Activated B cell treated with CpG ODN at 0.5 μM for 24 hours (primary cell): ENCODE measurements at regions not wholly inside any gene's neighbourhood (a gene's known extent, or its start where the extent isn't known, plus 50 kb on each side); places are given as distances from the start of the nearest gene placed in this dataset.

Experiments used
- ATAC-seq: fragments of 200-7000 bp; cut with Tn5 transposase; one replicate; pipeline ENCODE4 v1.10.0; 2021; ENCODE audit warnings: low read depth, mild to moderate bottlenecking, moderate library complexity
- CTCF ChIA-PET: fragments of 350-600 bp; sonication (Branson Sonifier 250); formaldehyde crosslinking; loops from one replicate; lab custom pipeline; 2021; ENCODE audit warnings: antibody characterized with exemption; lab: Charles Lee
- POLR2A ChIA-PET: fragments of 350-600 bp; sonication (Branson Sonifier 250); formaldehyde crosslinking; loops from one replicate; lab custom pipeline; 2021; ENCODE audit warnings: antibody characterized with exemption; lab: Charles Lee
- DNase-seq: peaks from one replicate; pipeline ENCODE4 v3.0.0; 2022
- H3K27ac Mint-ChIP-seq: one replicate; pipeline ENCODE4 v1.8.0; 2020; ENCODE audit warnings: mixed read lengths
- H3K27me3 Mint-ChIP-seq: one replicate; pipeline ENCODE4 v1.8.0; 2021; ENCODE audit warnings: mixed read lengths
- H3K36me3 Mint-ChIP-seq: one replicate; pipeline ENCODE4 v1.8.0; 2021; ENCODE audit warnings: low read depth, mixed read lengths
- H3K4me1 Mint-ChIP-seq: one replicate; pipeline ENCODE4 v1.8.0; 2021; ENCODE audit warnings: mixed read lengths
- H3K4me3 Mint-ChIP-seq: one replicate; pipeline ENCODE4 v1.8.0; 2020; ENCODE audit warnings: mild to moderate bottlenecking, mixed read lengths
- H3K9me3 Mint-ChIP-seq: one replicate; pipeline ENCODE4 v1.8.0; 2020; ENCODE audit warnings: mixed read lengths
- CTCF ChIP-seq: fragments of 200-600 bp; IDR thresholded peaks from one replicate; pipeline ENCODE4 v1.8.0; 2022; ENCODE audit warnings: antibody characterized with exemption, mild to moderate bottlenecking
- intact Hi-C: fragments of 100-400 bp; cut with micrococcal nuclease; formaldehyde crosslinking; loops from one replicate; pipeline ENCODE4 v1.15.1; 2024

- Mint-ChIP-seq H3K4me1 (no peaks in the 10 kb centered on the region), H3K9me3 (no peaks in the 10 kb centered on the region), H3K4me3 (no peak overlapping the region), H3K36me3 (no peaks in the 10 kb centered on the region), H3K27ac (no peak overlapping the region), H3K27me3 (no peaks in the 10 kb centered on the region)
- no peak for ATAC-seq
- no peak for TF ChIP-seq CTCF
- DNase-seq = no peak
- ChIA-PET POLR2A (no interaction called here), CTCF (no interaction called here)
- intact Hi-C loops = no loop called here
Measured at GRCh38 chr6:80456724-80457438, 350.4 kb downstream of the BCKDHB start.

- no peaks in the 10 kb centered on the region for H3K9me3 Mint-ChIP-seq
- DNase-seq (no peak), ATAC-seq (no peak)
- no peaks in the 10 kb centered on the region for H3K36me3 Mint-ChIP-seq
- intact Hi-C loops = no loop called here
- ChIA-PET CTCF (no interaction called here), POLR2A (no interaction called here)
- H3K27me3 Mint-ChIP-seq = no peaks in the 10 kb centered on the region
- TF ChIP-seq CTCF = no peak
- H3K27ac Mint-ChIP-seq = no peak overlapping the region
- H3K4me3 Mint-ChIP-seq = no peak overlapping the region
- H3K4me1 Mint-ChIP-seq = no peaks in the 10 kb centered on the region
Measured at GRCh38 chr6:80454661-80455365, 348.3 kb downstream of the BCKDHB start.

GRCh38 chr6:80454197-80454596 lies 347.7 kb downstream of the BCKDHB start:
- no peak for TF ChIP-seq CTCF
- H3K36me3 Mint-ChIP-seq = no peaks in the 10 kb centered on the region
- intact Hi-C loops = no loop called here
- no peaks in the 10 kb centered on the region for H3K4me1 Mint-ChIP-seq
- ChIA-PET CTCF (no interaction called here), POLR2A (no interaction called here)
- H3K9me3 Mint-ChIP-seq = no peaks in the 10 kb centered on the region
- no peak for DNase-seq
- H3K27ac Mint-ChIP-seq = no peak overlapping the region
- no peak overlapping the region for H3K4me3 Mint-ChIP-seq
- no peak for ATAC-seq
- H3K27me3 Mint-ChIP-seq = no peaks in the 10 kb centered on the region

- POLR2A ChIA-PET = no interaction called here
- Mint-ChIP-seq H3K4me3 (no peak overlapping the region), H3K9me3 (no peaks in the 10 kb centered on the region)
Measured at GRCh38 chr6:80449726-80450125, 343.3 kb downstream of the BCKDHB start.

More at GRCh38 chr6:80449726-80450125, 343.3 kb downstream of the BCKDHB start:
- ATAC-seq (no peak), DNase-seq (no peak)
- no peak overlapping the region for H3K27ac Mint-ChIP-seq
- TF ChIP-seq CTCF = no peak
- H3K27me3 Mint-ChIP-seq = no peaks in the 10 kb centered on the region
- no peaks in the 10 kb centered on the region for H3K4me1 Mint-ChIP-seq
- H3K36me3 Mint-ChIP-seq = no peaks in the 10 kb centered on the region
- CTCF ChIA-PET = no interaction called here
- intact Hi-C loops = no loop called here
